ENCODE measurements at regions not wholly inside any gene's neighbourhood (a gene's known extent, or its start where the extent isn't known, plus 50 kb on each side); places are given as distances from the start of the nearest gene placed in this dataset.

DNA sequence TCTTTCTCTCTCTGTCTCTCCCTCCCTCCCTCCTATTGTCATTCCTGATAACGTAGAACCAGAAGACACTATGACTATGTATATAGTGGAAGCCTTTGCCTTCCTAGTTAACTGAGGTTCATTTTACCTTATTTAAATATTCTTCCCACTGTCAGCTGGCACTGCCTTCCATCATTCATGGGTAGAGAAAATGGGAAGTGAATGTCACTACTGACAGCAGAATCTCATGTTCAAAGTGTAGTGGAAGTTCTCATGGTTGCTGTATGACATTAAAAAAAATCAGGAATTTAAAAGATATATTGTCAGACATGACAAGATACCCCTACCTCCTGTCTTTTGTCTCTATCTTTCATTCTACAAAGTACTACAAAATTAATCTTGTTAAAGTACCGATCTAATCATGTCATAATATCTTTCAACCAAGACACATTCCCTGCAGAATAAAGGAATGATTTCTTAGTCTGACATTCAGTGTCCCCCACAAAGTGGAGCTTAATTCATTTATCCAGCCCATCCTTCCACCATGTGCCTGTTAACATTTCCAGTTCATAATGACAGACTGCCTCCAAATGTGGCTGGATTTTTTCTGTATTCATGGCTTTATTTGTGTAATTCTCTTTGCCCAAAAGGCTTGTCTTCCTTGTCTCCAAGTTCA is 250.1 kb upstream of the CDH20 start:
- DNase-seq (ENCODE audit: low spot score), result no peak

DNA sequence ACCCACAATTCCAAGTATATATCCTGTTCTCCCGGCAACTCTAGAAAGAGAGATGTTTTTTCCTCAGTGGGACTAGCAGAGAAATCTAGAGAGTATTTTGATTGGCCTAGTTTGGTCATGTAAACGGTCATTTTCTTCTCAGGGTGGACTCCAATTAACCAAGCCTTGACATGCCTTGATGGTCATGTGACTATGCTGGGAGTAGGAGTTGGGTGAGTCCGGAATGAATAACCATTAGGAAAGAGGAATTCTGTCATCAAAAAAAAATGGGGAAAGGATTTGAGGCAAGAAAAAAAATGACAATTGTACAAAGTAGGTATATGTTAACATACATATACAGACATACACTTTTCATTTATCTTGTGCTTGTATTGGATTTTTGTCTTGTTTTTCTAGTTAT is 248.2 kb upstream of the CDH20 start:
- DNase-seq (ENCODE audit: low spot score), result no peak

DNA sequence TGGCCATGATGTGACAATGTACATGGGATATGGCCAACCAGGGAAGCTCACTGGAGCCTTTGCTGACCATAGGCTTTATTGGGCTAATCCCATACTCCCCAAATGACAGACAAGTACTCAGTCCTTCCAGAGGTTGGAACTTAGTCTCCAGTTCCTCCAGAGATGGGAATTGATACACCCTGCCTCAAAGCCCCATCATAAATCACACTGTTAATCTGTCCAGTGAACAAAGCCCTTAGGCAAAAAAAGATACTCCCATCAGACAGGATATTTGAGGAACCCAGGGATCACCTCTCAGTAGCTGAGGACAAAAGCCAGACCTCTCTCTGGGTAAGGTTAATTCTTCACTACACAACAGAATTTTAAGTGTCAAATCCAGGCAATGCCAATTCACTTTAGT is 247.5 kb upstream of the CDH20 start:
- DNase-seq (ENCODE audit: low spot score), result no peak

DNA sequence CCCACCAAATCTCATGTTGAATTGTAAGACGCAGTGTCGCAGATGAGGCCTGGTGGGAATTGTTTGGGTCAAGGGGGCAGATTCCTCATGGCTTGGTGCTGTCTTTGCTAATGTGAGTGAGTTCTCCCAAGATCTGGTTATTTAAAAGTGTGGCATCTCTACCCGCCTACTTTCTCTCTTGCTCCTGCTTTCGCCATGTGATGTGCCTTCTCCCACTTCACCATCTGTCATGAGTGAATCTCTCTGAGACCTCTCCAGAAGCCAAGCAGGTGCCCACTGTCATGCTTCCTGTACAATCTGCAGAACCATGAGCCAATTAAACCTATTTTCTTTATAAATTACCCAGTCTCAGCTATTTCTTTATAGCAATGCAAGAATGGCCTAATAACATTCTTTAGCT is 246.6 kb upstream of the CDH20 start:
- no peak for DNase-seq (ENCODE audit: low spot score)

DNA sequence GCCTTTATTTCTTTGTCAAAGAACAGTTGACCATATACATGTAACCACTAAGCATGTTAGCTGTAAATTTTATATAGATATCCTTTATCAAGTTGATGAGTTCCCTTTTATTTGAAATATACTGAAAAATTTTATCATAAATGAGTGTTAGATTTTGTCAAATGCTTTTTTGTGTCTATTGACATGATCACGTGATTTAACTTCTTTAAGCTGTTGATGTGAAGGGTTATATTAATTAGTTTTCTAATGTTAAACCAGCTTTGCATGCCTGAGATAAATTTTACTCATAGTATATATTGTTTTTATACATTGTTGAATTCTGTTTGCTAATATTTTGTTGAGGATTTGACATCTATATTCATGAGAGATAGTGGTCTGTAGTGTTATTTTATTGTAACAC is 241.9 kb upstream of the CDH20 start:
- no peak for DNase-seq (ENCODE audit: low spot score)

DNA sequence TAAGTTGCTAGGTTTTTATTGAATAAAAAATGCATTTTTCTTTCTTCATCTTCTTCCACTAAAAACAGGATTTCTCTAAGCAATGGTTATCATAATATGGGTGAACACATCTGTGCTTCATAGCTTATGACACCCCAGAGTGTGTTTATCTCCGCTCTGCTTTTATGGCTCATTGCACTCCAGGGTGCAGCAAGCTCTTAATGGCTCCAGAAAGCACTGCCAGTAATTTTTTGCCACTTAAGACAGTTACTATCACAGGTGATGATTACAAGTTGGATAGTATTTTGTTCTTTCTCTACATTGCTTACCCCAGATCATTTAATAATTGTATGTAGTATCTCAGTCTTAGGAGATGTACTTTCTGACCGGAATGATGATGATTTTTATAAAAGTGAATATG is 239.3 kb upstream of the CDH20 start:
- DNase-seq (ENCODE audit: low spot score), result no peak

DNA sequence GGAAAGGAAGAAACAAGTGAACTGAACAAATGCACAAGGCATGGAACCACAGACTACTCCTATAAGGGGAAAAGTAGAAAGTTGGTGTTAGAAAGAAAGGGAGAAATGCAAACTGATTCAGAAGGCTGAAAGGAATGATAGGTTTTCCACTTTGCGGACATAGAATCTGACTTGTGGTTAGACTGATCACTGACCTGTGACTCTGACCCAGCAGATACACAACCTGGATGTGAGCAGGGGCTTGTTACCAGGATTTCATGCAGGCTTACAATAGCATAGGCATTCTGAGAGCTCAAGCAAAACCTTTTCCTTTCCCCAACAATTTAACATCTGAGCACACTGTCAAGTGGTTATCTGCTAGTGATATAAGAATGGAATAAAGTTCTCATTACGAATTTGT is 237.0 kb upstream of the CDH20 start:
- no peak for DNase-seq (ENCODE audit: low spot score)

DNA sequence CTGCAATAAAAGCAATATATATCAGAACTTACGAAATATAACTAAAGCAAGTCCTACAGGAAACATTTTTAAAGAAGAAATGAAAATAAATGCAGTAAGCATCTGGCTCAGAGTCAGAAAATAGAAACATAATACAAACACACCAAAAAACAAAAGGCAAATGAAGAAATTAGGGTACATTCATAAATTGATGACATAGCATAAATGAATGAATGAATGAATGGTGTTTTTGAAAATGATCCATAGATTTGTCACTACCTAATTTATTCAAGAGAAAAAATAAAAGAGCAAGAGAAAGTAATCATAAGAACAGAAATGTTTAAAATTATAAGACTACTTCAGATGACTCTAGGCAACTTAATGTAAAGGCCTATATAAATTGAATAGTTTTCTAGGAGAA is 226.1 kb upstream of the CDH20 start:
- DNase-seq (ENCODE audit: low spot score), result no peak

DNA sequence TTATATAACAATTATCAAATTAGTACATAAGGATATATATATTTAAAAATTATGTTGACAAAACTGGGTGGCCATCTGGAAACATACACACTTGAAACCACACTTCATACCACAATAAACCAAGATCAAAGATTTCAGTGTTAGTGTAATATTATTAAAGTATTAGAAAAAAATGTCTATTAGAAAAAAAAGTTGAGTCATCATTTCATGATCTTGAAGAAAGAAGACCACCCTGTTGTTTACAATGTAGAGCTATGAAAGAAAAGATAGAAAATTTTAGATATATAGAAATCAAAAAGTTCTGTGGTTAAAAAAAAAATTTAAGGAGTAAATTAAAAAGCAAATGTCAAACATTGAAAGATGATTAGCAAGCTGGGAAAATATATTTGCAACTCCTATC is 224.5 kb upstream of the CDH20 start:
- DNase-seq (ENCODE audit: low spot score), result no peak

DNA sequence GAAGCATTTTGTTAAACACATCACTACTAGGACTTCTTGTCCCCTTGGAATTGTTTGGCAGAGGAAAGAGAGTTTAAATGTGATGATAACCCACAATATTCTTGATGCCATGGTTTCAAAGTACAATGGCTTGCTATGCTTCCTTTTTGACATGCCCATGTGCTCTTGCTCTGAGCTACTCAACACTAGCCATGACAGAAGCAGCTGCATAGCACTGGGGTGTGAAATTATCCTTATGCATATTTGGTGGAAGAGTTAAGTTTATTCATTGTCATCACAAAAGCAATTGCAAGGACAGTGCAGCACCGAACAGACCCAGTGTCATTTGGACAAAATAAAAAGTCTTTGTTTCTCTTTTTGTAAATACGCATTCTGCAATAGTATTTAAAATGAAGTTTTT is 209.9 kb upstream of the CDH20 start:
- DNase-seq (ENCODE audit: low spot score), result no peak

DNA sequence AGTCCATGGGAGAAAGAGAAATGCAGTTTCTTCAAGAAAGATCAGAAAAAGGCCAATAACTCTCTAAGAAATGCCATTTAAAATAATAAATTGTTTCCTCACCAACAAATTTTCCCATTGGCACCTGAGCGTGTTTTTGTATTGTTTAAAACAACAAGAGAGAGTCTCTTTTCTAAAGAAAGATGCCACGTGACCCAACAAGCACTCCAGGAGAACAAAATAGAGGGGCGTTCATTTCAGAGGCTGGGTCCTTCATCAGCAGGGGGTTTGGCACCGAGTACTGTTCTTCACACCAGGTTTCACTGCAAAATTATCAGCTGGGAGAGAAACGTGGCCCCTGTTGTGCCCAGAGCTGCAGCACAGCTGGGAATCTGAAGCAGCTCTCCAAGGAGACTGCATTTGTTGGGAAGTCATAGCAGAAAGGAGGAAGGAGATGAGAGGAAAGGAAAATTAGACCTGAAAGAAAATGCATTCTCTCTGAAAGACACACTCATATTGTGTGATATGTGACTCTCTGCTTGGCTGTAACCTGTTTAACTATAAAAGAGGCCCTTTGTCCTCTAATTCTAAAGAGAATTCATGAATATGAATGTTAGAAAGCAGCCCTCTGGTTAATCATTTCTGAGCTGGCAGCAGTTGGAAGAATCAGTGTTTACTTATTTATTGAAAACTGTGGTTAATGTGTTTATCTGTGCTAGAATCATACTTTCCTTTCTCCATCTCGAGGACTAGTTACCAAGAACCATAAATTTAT is 205.3 kb upstream of the CDH20 start:
- DNase-seq (ENCODE audit: low spot score), result no peak

DNA sequence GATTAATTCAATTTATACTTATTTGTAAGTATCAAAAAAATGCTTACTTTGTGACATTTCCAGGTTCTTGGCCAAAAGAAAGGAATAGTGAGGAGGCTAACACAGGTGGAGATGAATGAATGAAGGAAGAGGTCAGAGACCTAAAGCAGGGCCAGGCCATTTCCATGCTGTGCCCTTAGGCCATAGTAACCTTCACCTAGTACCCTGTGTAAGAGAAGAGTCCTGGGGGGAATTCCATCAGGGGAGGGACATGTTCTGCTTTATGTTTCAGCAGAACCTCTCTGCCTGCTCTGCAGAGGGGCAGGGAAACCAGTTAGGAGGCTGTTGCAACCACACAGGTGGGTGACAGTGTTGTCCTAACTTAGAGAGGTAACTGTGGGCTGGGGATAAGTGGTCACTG is 204.2 kb upstream of the CDH20 start:
- no peak for DNase-seq (ENCODE audit: low spot score)

DNA sequence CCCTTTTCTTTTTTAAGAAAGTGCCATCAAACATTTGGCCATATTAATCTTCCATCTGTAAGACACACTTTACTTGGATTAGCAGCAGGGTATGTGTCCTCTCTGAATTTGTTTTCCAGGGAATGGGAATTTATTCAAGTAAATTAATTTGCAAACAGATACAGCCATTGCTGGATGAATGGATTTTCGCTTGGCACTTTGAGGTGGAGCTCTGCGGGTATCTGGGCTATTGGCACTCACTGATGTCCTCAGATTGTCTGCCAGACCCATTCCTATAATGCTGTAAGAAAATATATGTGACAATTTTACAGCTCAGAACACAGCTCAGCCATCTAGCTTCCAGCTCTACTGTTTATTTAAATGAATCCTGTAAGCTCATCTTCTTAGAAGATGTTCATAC is 201.2 kb upstream of the CDH20 start:
- DNase-seq (ENCODE audit: low spot score), result no peak

DNA sequence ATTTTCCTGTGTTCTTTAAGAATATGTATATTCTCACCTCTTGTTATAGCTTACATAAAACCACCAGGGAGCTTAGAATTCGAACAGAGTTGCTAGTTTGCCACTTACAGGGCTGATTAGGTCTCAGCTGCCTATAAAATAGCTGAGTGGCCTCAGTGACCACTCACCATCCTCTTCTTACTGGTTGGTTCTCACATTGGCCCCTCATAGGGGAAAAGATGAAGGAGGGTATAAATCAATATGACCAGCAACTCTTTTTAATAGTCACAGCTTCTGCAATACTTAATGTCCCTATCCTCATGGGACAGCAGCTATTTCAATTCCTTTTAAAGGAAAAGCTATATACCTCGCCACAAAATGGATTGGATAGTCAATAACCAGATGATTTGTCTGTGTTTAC is 199.4 kb upstream of the CDH20 start:
- DNase-seq (ENCODE audit: low spot score), result no peak

DNA sequence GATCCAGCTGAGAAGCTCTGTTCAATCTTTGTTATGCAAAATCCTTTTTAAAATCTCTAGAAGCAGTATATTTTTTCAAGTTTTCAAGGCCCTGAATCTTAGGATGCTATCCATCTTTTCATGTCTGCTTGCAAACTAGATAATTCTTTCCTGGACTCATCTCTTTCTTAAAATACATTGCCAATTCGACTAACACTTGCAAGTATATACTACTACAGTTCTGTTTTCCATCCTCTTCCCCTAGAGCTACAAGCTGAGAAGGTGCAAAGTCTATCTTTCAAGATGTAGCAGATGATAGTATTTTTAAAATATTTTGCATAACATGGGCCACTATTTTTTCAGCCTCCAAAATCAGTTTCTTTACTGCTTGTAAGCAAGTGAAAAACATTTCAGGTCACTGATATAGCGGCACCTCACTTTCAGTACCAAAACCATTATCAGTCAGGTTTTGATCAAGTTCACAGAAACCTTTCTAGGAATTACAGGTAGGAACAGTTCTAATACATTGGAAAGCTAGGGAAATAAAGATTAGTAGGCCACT is 196.4 kb upstream of the CDH20 start:
- no peak for DNase-seq (ENCODE audit: low spot score)

DNA sequence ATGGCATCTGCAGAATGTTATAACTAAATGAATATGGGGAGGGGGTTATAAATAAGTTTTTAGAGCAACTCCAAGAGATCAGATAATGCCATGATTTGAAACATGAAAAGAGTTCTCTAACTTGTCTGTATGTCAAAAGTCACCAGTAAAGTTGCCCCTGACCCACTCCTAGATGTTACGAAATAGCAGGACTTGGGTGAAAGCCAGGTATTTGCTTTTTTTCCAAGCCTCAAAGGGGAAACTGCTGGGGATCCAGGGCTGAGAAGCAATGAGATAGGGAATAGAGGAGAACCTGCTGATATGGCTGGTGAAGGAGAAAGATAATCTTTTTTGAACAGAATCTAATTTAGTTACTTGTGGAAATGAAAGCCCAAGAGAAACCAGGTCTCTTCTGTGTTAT is 191.5 kb upstream of the CDH20 start:
- DNase-seq (ENCODE audit: low spot score), result no peak

DNA sequence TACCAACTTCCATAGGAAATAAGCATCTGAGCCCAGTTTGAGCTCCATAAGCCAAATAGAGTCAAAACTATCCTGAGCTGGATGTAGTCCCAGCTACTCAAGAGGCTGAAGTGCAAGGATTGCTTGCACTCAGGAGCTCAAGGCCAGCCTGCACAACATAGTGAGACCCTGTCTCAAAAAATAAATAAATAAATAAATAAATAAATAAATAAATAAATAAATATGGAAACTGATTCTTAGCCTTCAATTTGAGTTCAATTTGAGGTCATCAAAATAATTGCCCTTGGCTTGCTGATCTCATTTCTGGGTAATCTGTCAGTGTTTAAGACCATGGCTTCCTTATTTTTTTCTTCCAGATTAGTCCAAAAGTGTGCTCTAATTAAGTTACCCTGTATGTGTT is 184.9 kb upstream of the CDH20 start:
- DNase-seq (ENCODE audit: low spot score), result no peak

DNA sequence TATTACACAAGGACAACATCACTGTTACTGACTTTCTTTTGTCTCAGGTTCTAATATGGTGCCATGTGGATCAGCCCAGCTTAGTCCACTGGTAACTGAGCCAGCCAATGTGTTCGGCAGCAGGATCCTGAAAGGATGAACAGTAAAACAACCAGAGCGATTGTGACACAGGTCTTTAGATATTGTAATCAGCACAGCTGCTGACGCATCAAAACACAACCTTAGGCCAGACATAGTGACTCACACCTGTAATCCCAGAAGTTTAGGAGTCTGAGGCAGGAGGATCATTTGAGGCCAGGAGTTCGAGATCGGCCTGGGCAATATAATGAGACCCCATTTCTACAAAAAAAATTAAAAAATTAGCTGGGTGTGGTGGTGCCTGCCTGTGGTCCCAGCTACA is 183.4 kb upstream of the CDH20 start:
- DNase-seq (ENCODE audit: low spot score), result no peak

DNA sequence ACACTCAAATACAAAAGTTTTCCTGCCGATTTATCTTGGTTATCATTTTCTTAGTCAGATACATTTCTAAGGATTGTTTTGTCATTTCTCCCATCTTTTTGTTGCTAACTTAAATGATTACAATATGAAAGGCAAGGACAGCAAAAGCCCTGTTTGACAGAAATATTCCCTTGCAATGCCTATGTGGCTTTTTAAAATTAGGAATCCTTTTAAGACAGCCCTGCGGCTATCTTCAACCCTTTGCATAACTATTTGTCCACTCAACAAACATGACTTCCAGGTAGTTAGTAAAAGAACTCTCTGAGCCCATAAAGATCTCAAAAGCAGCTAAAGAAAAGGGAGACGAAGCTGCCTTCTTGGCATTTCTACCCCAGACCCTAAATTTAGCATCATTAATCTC is 179.7 kb upstream of the CDH20 start:
- DNase-seq (ENCODE audit: low spot score), result no peak

DNA sequence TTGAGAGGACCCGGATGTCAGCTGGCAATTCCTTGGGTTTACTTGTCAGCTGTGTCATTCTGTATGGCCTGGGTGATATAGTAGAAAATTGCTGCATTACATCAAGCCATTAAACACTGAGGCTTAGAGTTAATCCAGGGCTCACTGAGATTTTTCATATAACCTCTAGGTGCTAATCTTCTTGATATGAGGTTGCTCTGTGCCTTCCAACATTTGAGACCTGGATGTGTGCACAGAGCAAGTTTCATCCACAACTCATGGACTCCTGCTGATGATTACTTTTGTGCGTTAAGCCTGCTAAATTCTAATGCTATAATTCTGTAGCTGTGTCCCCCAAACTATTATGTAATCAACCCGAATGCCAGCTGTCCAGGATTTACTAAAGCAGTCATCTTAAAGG is 178.4 kb upstream of the CDH20 start:
- no peak for DNase-seq (ENCODE audit: low spot score)

DNA sequence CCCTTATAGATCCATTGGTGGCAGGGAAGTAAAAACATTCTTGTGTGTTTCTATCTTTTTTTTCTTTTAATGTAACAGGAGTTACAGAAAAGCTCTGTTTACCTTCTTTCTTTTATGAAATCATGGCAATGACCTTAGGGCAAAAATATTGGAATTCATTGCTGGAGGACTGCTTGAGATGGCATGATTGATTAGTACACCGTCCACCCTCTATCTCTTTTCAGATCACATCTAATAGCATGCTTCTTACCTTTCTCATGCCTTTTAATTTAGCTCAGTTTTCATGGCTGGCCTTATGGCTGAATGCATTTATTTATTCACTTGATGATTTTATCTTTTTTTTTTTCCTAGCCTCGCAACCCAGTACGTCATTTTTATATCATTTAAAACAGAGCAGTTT is 177.6 kb upstream of the CDH20 start:
- DNase-seq (ENCODE audit: low spot score), result no peak

DNA sequence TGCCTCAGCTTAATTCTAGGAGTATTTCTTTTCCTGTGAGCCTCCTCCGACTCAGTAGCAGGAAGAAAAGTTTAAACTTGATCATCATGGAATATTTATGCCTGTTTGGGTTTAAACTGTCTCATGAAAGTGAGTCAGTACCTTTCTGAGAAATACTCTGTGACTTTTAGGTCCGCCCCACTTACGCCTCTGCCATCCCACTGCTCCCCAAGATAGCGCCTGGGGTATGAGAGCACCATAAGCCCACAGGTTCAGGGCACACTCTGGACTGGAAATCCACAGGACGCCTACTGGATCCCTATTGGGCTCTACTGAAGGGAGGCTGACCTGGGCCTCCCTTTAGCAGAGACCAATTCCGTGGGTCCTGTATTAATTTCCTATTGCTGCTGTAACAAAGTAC is 175.8 kb upstream of the CDH20 start:
- DNase-seq (ENCODE audit: low spot score), result no peak

DNA sequence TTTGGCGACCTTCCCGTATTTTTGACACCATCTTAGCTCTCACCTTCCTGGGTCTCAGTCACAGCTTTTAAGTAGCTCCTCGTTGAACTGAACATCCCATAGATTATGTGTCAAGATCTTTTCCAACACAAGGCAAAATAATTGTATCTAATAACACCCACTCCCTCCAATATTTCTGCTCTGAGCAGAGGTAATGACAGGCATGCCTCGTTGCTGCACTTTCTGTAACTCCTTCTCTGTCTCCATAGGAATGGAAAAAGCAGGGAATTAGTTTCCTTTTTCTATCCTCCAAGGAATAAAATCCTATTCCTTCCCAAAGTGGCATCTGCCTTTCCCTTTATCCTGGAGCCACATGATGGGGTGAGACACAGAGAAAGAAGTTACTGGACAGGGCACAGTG is 174.0 kb upstream of the CDH20 start:
- no peak for DNase-seq (ENCODE audit: low spot score)

DNA sequence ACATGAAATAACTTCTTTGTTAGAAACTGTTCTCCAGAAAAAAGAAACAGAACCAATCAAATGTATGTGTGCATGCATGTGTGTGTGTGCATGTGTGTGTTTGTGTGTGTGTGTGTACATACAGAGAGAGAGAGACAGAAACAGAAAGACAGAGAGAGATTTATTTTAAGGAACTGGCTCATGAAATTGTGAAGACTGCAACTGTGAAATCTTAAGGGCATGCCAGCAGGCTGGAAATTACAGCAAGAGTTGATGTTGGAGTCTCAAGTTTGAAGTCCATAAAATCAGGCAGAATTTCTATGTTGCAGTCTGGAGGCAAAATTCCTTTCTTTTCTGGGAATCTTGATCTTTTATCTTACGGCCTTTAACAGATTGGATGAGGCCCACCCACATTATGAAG is 168.9 kb upstream of the CDH20 start:
- DNase-seq (ENCODE audit: low spot score), result no peak
